A549 (cell line): ENCODE measurements at regions not wholly inside any gene's neighbourhood (a gene's known extent, or its start where the extent isn't known, plus 50 kb on each side); places are given as distances from the start of the nearest gene placed in this dataset.
"Not testable (repeated sequence)": the region's sequence is repeated elsewhere in the genome, so short reads cannot be mapped to it uniquely, and the experiment has no call there.

Experiments
- ATAC-seq, 2 experiments: fragments of 200-7000 bp in 1 of 2; fragments of >200 bp in 1 of 2; cut with Nextera tagmentation in 1 of 2; cut with Tn5 transposase in 1 of 2; 3 replicates each; pipeline versions ENCODE4 v1.8.0 to v1.9.1; 2018 to 2020; ENCODE audit warnings: mild to moderate bottlenecking in 1 of 2, moderate library complexity in 1 of 2
- CTCF ChIA-PET: fragments of 300-600 bp; sonication (Branson Sonifier 250); formaldehyde crosslinking; extraction: SDS; loops from one replicate; lab custom pipeline; 2021; ENCODE audit warnings: antibody characterized with exemption, inconsistent platforms; lab: Yijun Ruan, JAX
- POLR2A ChIA-PET: fragments of 350-600 bp; formaldehyde crosslinking; extraction: SDS; loops from one replicate; lab custom pipeline; 2021; ENCODE audit warnings: antibody characterized with exemption, inconsistent platforms; lab: Yijun Ruan, JAX
- DNase-seq, 2 experiments: peaks; one replicate each; pipeline versions ENCODE4 v3.0.0 to v3.0.0-alpha.2; 2011 to 2016; ENCODE audit warnings: low read depth in 1 of 2, low spot score in 1 of 2
- FAIRE-seq: peaks from 2 replicates; lab custom pipeline; 2011; peaks lifted over from hg19 to GRCh38; lab: Jason Lieb, UNC
- H3K27ac ChIP-seq, 2 experiments: fragments of >200 bp; sonication (Bioruptor Twin); formaldehyde crosslinking; 3 replicates each; pipeline ENCODE4 v1.5.1; 2016 to 2017
- H3K4me1 ChIP-seq: fragments of >200 bp; sonication (Bioruptor Twin); formaldehyde crosslinking; 3 replicates; pipeline ENCODE4 v1.6.1; 2016
- H3K4me2 ChIP-seq: fragments of >200 bp; sonication (Bioruptor Twin); formaldehyde crosslinking; 3 replicates; pipeline ENCODE4 v1.6.1; 2016
- H3K4me3 ChIP-seq: fragments of >200 bp; sonication (Bioruptor Twin); formaldehyde crosslinking; 3 replicates; pipeline ENCODE4 v1.5.1; 2016
- H3K9me3 ChIP-seq: fragments of >200 bp; sonication (Bioruptor Twin); formaldehyde crosslinking; 3 replicates; pipeline ENCODE4 v1.6.1; 2016
- ATOH8 ChIP-seq: fragments of 250-450 bp; sonication (Bioruptor Pico); IDR thresholded peaks from 2 replicates; pipeline ENCODE4 v1.5.0; 2020; ENCODE audit warnings: low read depth, mild to moderate bottlenecking, moderate library complexity
- CEBPB ChIP-seq, 2 experiments: fragments of >200 bp in 1 of 2; sonication (Bioruptor Twin) in 1 of 2; formaldehyde crosslinking in 1 of 2; IDR thresholded peaks; 2 replicates each; pipeline ENCODE4 v1.6.1; 2012 to 2016
- EHMT2 ChIP-seq: fragments of 200-600 bp; sonication (generic); IDR thresholded peaks from 2 replicates; pipeline ENCODE4 v1.6.1; 2016; ENCODE audit warnings: antibody characterized with exemption, low read depth, mild to moderate bottlenecking, moderate library complexity
- FOSL2 ChIP-seq, 2 experiments: fragments of 450-650 bp in 1 of 2; fragments of >200 bp in 1 of 2; sonication (Bioruptor Twin) in 1 of 2; formaldehyde crosslinking; IDR thresholded peaks; 2 replicates each; pipeline versions ENCODE4 v1.5.0 to v1.6.1; 2016 to 2020; ENCODE audit warnings: mild to moderate bottlenecking in 1 of 2, moderate library complexity in 1 of 2
- HDAC2 ChIP-seq: fragments of 200-600 bp; sonication (generic); IDR thresholded peaks from 2 replicates; pipeline ENCODE4 v1.6.1; 2016
- HES2 ChIP-seq: fragments of >200 bp; sonication (Bioruptor Twin); formaldehyde crosslinking; IDR thresholded peaks from 2 replicates; pipeline ENCODE4 v1.6.1; 2016
- HMGXB4 ChIP-seq: fragments of 250-450 bp; sonication (Bioruptor Pico); IDR thresholded peaks from 2 replicates; pipeline ENCODE4 v1.5.0; 2021; ENCODE audit warnings: mild to moderate bottlenecking, moderate library complexity, borderline replicate concordance
- MAFK ChIP-seq: fragments of 450-650 bp; IDR thresholded peaks from 2 replicates; pipeline ENCODE4 v1.6.1; 2014; ENCODE audit not compliant: partially characterized antibody
- MAX ChIP-seq: IDR thresholded peaks from 2 replicates; pipeline ENCODE4 v1.6.1; 2012
- MYC ChIP-seq: IDR thresholded peaks from 2 replicates; pipeline ENCODE4 v1.6.1; 2012; ENCODE audit warnings: mild to moderate bottlenecking, inconsistent platforms, low read length, improper control_type of control experiment, borderline replicate concordance
- NFE2L2 ChIP-seq: fragments of 150-350 bp; conservative IDR thresholded peaks from 2 replicates; pipeline ENCODE4 v1.6.1; 2014; ENCODE audit warnings: low read length
- POLR2AphosphoS2 ChIP-seq: conservative IDR thresholded peaks from 2 replicates; pipeline ENCODE4 v1.6.1; 2012; ENCODE audit warnings: low read length, improper control_type of control experiment, inconsistent platforms
- RAD21 ChIP-seq, 2 experiments: fragments of >200 bp in 1 of 2; sonication (Bioruptor Twin) in 1 of 2; formaldehyde crosslinking in 1 of 2; IDR thresholded peaks in 1 of 2; conservative IDR thresholded peaks in 1 of 2; 2 replicates in 1 of 2; 3 replicates in 1 of 2; pipeline ENCODE4 v1.6.1; 2012 to 2018; ENCODE audit warnings: inconsistent platforms in 1 of 2
- RARB ChIP-seq: fragments of 250-450 bp; sonication (Bioruptor Pico); IDR thresholded peaks from 2 replicates; pipeline ENCODE4 v1.8.0; 2021; ENCODE audit warnings: mild to moderate bottlenecking, moderate library complexity
- RFX5 ChIP-seq: fragments of 450-650 bp; IDR thresholded peaks from 2 replicates; pipeline ENCODE4 v1.7.1; 2014; ENCODE audit warnings: antibody characterized with exemption, mild to moderate bottlenecking, moderate library complexity
- RNF2 ChIP-seq: fragments of 200-600 bp; sonication (generic); IDR thresholded peaks from 2 replicates; pipeline ENCODE4 v1.6.1; 2016; ENCODE audit warnings: low read depth, mild to moderate bottlenecking, antibody characterized with exemption, moderate library complexity, borderline replicate concordance
- TFCP2L1 ChIP-seq: fragments of 250-450 bp; sonication (Bioruptor Pico); IDR thresholded peaks from 2 replicates; pipeline ENCODE4 v1.5.0; 2021; ENCODE audit warnings: mild to moderate bottlenecking
- ZC3H11A ChIP-seq: fragments of 450-650 bp; IDR thresholded peaks from 2 replicates; pipeline ENCODE4 v1.6.1; 2014; ENCODE audit warnings: antibody characterized with exemption, mild to moderate bottlenecking
- ZNF302 ChIP-seq: fragments of 250-450 bp; sonication (Bioruptor Pico); IDR thresholded peaks from 2 replicates; pipeline ENCODE4 v1.9.0; 2021; ENCODE audit warnings: inconsistent platforms, mild to moderate bottlenecking, moderate library complexity
- ZSCAN20 ChIP-seq: fragments of 250-450 bp; sonication (Bioruptor Pico); IDR thresholded peaks from 2 replicates; pipeline ENCODE4 v1.8.0; 2022; ENCODE audit warnings: mild to moderate bottlenecking, moderate library complexity
- WGBS: methylation state at CpG from one replicate; pipeline ENCODE4 v1.1.6; 2017; ENCODE audit errors: missing lambda C conversion rate; 5-methylcytosine and 5-hydroxymethylcytosine counted together

GRCh38 chr6:138667408-138667807, 106.2 kb upstream of the CCDC28A start:
- ChIA-PET POLR2A (no interaction called here), CTCF (no interaction called here)
- Histone ChIP-seq H3K9me3 (no peaks in the 10 kb centered on the region), H3K4me1 (peaks cover 34% of the 10 kb centered on the region), H3K27ac (no peak overlapping the region), H3K4me3 (no peak overlapping the region), H3K4me2 (no peak overlapping the region; the same call in 2 of the 3 replicates)
- no peak for TF ChIP-seq ZC3H11A
- no peak for TF ChIP-seq RNF2
- no peak for TF ChIP-seq CEBPB (IDR thresholded peaks at IDR 0.05)
- no peak for TF ChIP-seq EHMT2
- ATAC-seq (no peak), FAIRE-seq (no peak), DNase-seq (no peak)
- 90% methylated on average over 1 of the region's 1 CpG for WGBS

GRCh38 chr6:138671351-138671750, 102.2 kb upstream of the CCDC28A start:
- Histone ChIP-seq H3K9me3 (no peaks in the 10 kb centered on the region), H3K4me2 (no peak overlapping the region), H3K27ac (no peak overlapping the region), H3K4me3 (no peak overlapping the region), H3K4me1 (peaks cover 13% of the 10 kb centered on the region)
- ChIA-PET CTCF (interaction anchor here (0.7 kb wide), 1 partner anchor 459 kb away, joined by 3 read pairs; no protein-coding TSS in a partner anchor), POLR2A (no interaction called here)
- TF ChIP-seq RFX5: no peak
- TF ChIP-seq HMGXB4: no peak
- TF ChIP-seq NFE2L2: no peak
- no peak for TF ChIP-seq MAX
- no peak for TF ChIP-seq RAD21 (conservative IDR thresholded peaks at IDR 0.05 in 1 of 2, IDR thresholded peaks at IDR 0.05 in 1 of 2)
- no peak for TF ChIP-seq TFCP2L1 (CRISPR knock-in tag)
- TF ChIP-seq MYC: no peak
- TF ChIP-seq EHMT2: no peak
- no peak for TF ChIP-seq HES2
- TF ChIP-seq RARB (CRISPR knock-in tag): no peak
- no peak for TF ChIP-seq ZNF302
- no peak for TF ChIP-seq ATOH8 (CRISPR knock-in tag)
- no peak for TF ChIP-seq POLR2AphosphoS2
- no peak for TF ChIP-seq ZSCAN20
- TF ChIP-seq HDAC2: no peak
- DNase-seq: no peak
- no peak for FAIRE-seq
- no peak for ATAC-seq
- 99% methylated on average over 4 of the region's 4 CpGs for WGBS

GRCh38 chr6:138673346-138674014, 100.1 kb upstream of the CCDC28A start:
- H3K9me3 ChIP-seq: no peaks in the 10 kb centered on the region
- no peak for TF ChIP-seq FOSL2 (IDR thresholded peaks at IDR 0.05)
- TF ChIP-seq FOSL2 (CRISPR knock-in tag; IDR thresholded peaks at IDR 0.05): no peak
- peak; percentile 76 for TF ChIP-seq MAFK
- POLR2A ChIA-PET: interaction anchor here (0.7 kb wide), 1 partner anchor 863 kb away, joined by 3 read pairs; no protein-coding TSS in a partner anchor
- CTCF ChIA-PET: interaction anchor here (0.7 to 2.6 kb wide), 3 partner anchors 10 to 97 kb away, joined by 3 to 9 read pairs (median 5); no protein-coding TSS in a partner anchor
- no peak overlapping the region for H3K4me2 ChIP-seq
- H3K27ac ChIP-seq: no peak overlapping the region
- no peak for ATAC-seq
- no peak for DNase-seq
- 61% methylated on average over 2 of the region's 2 CpGs for whole genome bisulfite sequencing
- no peaks in the 10 kb centered on the region for H3K4me1 ChIP-seq
- no peak overlapping the region for H3K4me3 ChIP-seq
- no peak for FAIRE-seq

GRCh38 chr6:138674444-138674843, 99.1 kb upstream of the CCDC28A start:
- H3K4me2 ChIP-seq, H3K9me3 ChIP-seq, H3K4me3 ChIP-seq, FAIRE-seq, POLR2A ChIA-PET, H3K4me1 ChIP-seq, H3K27ac ChIP-seq, DNase-seq, ATAC-seq: not testable (repeated sequence)
- 99% methylated on average over 4 of the region's 4 CpGs for WGBS
- CTCF ChIA-PET: interaction anchor here (0.7 to 2.6 kb wide), 4 partner anchors 11 to 85 kb away, joined by 3 to 9 read pairs (median 4); no protein-coding TSS in a partner anchor
